HCT116 (cell line): ENCODE measurements at regions not wholly inside any gene's neighbourhood (a gene's known extent, or its start where the extent isn't known, plus 50 kb on each side); places are given as distances from the start of the nearest gene placed in this dataset.

ENCODE experiments used
- ATAC-seq: fragments of 200-7000 bp; cut with Tn5 transposase; 2 replicates; pipeline ENCODE4 v1.9.1; 2020; ENCODE audit warnings: mild to moderate bottlenecking, moderate library complexity
- BruUV-seq: library from RNA; stranded (reverse); fragments of 400-500 nt; replicated peaks from 2 replicates; lab custom pipeline; 2021; lab: Mats Ljungman, UMichigan
- CTCF ChIA-PET: fragments of 300-600 bp; sonication (Branson Sonifier 250); formaldehyde crosslinking; loops from one replicate; lab custom pipeline; 2021; ENCODE audit warnings: antibody characterized with exemption; lab: Charles Lee
- POLR2A ChIA-PET: fragments of 300-600, 350-600 bp; sonication (Branson Sonifier 250); formaldehyde crosslinking; loops from one replicate; lab custom pipeline; 2021; ENCODE audit warnings: antibody characterized with exemption; lab: Charles Lee
- RAD21 ChIA-PET, 2 experiments: fragments of 300-600 bp; sonication (Branson Sonifier 250); formaldehyde crosslinking; loops; one replicate each; lab custom pipeline; 2023; ENCODE audit warnings: low total read pairs in 2 of 2; ENCODE audit not compliant: uncharacterized antibody in 2 of 2, unreplicated experiment in 2 of 2, low non-redundant PET in 1 of 2; lab: Charles Lee
- DNase-seq: peaks from one replicate; pipeline ENCODE4 v3.0.0-alpha.2; 2010; ENCODE audit warnings: low read depth, low spot score
- H2AFZ ChIP-seq: fragments of 200-600 bp; shearing (Covaris generic), sonication (generic); 2 replicates; pipeline ENCODE4 v1.6.1; 2017; ENCODE audit warnings: low read depth, mixed run types, mixed read lengths, antibody characterized with exemption, low read length; ENCODE audit not compliant: poor library complexity, severe bottlenecking
- H3K27ac ChIP-seq: 2 replicates; pipeline ENCODE4 v1.5.1; 2012; ENCODE audit warnings: low read depth, low read length
- H3K27me3 ChIP-seq: fragments of 200-600 bp; sonication (generic); 2 replicates; pipeline ENCODE4 v1.6.1; 2016; ENCODE audit warnings: mixed run types, low read length, mixed read lengths; ENCODE audit not compliant: insufficient read depth
- H3K36me3 ChIP-seq, 2 experiments: fragments of 200-500 bp in 1 of 2; fragments of 200-600 bp in 1 of 2; sonication (Bioruptor generic) in 1 of 2; sonication (generic) in 1 of 2; 2 replicates each; pipeline versions ENCODE4 v1.5.1 to v1.6.1; 2014 to 2016; ENCODE audit warnings: low read length in 2 of 2, inconsistent platforms in 1 of 2, mixed read lengths in 1 of 2, mixed run types in 1 of 2; ENCODE audit not compliant: insufficient read depth in 2 of 2, control insufficient read depth in 1 of 2
- H3K4me1 ChIP-seq, 2 experiments: fragments of 200-600 bp in 1 of 2; sonication (generic) in 1 of 2; 2 replicates each; pipeline versions ENCODE4 v1.5.1 to v1.6.1; 2012 to 2017; ENCODE audit warnings: low read length in 2 of 2, inconsistent platforms in 1 of 2, mild to moderate bottlenecking in 1 of 2, mixed read lengths in 1 of 2, mixed run types in 1 of 2, moderate library complexity in 1 of 2; ENCODE audit not compliant: insufficient read depth in 2 of 2, control insufficient read depth in 1 of 2
- H3K4me2 ChIP-seq: fragments of 200-600 bp; sonication (generic); 2 replicates; pipeline ENCODE4 v1.6.1; 2017; ENCODE audit warnings: mixed run types, low read length, mixed read lengths
- H3K4me3 ChIP-seq, 2 experiments: fragments of 200-600 bp in 1 of 2; sonication (generic) in 1 of 2; replicated peaks in 1 of 2; 2 replicates each; pipeline ENCODE4 v1.5.1; 2011 to 2016; ENCODE audit warnings: low read length in 2 of 2, control low read depth in 1 of 2, low read depth in 1 of 2, mild to moderate bottlenecking in 1 of 2, mixed read lengths in 1 of 2, mixed run types in 1 of 2
- H3K79me2 ChIP-seq: fragments of 200-600 bp; sonication (generic); 2 replicates; pipeline ENCODE4 v1.6.1; 2017; ENCODE audit warnings: mild to moderate bottlenecking, mixed run types, low read length, moderate library complexity, mixed read lengths; ENCODE audit not compliant: insufficient read depth
- H3K9ac ChIP-seq: fragments of 200-600 bp; sonication (generic); 2 replicates; pipeline ENCODE4 v1.6.1; 2016; ENCODE audit warnings: low read length, mixed read lengths
- H3K9me2 ChIP-seq: fragments of 200-600 bp; sonication (generic), shearing (Covaris generic); 2 replicates; pipeline ENCODE4 v1.6.1; 2017; ENCODE audit warnings: mixed run types, mild to moderate bottlenecking, moderate library complexity; ENCODE audit not compliant: insufficient read depth
- H3K9me3 ChIP-seq, 2 experiments: fragments of 200-500 bp in 1 of 2; fragments of 200-600 bp in 1 of 2; sonication (Bioruptor generic) in 1 of 2; sonication (generic) in 1 of 2; 2 replicates each; pipeline ENCODE4 v1.6.1; 2014 to 2017; ENCODE audit warnings: low read length in 2 of 2, mixed read lengths in 2 of 2, inconsistent platforms in 1 of 2, low read depth in 1 of 2, mild to moderate bottlenecking in 1 of 2, mixed run types in 1 of 2, moderate library complexity in 1 of 2; ENCODE audit not compliant: control insufficient read depth in 1 of 2, insufficient read depth in 1 of 2
- H4K20me1 ChIP-seq: fragments of 200-600 bp; sonication (generic), shearing (Covaris generic); 2 replicates; pipeline ENCODE4 v1.6.1; 2017; ENCODE audit warnings: mixed run types, mild to moderate bottlenecking, moderate library complexity; ENCODE audit not compliant: insufficient read depth
- CEBPB ChIP-seq: IDR thresholded peaks from 2 replicates; pipeline ENCODE4 v1.6.1; 2012; ENCODE audit warnings: low read depth
- CTCF ChIP-seq, 3 experiments: fragments of 200-600 bp in 1 of 3; sonication (generic) in 1 of 3; IDR thresholded peaks in 2 of 3; conservative IDR thresholded peaks in 1 of 3; 2 replicates each; pipeline ENCODE4 v1.5.1; 2012 to 2017; ENCODE audit warnings: low read depth in 2 of 3, low read length in 2 of 3, antibody characterized with exemption in 1 of 3, borderline replicate concordance in 1 of 3, control low read depth in 1 of 3, mild to moderate bottlenecking in 1 of 3, mixed read lengths in 1 of 3, mixed run types in 1 of 3, moderate library complexity in 1 of 3; ENCODE audit not compliant: insufficient read depth in 1 of 3
- ELF1 ChIP-seq: IDR thresholded peaks from 2 replicates; pipeline ENCODE4 v1.6.1; 2012; ENCODE audit warnings: low read depth, borderline replicate concordance
- JUND ChIP-seq: IDR thresholded peaks from 2 replicates; pipeline ENCODE4 v1.6.1; 2012
- RAD21 ChIP-seq: IDR thresholded peaks from 2 replicates; pipeline ENCODE4 v1.6.1; 2012; ENCODE audit warnings: low read depth, mild to moderate bottlenecking
- SIN3A ChIP-seq: IDR thresholded peaks from 2 replicates; pipeline ENCODE4 v1.6.1; 2012; ENCODE audit warnings: low read depth
- SRF ChIP-seq: IDR thresholded peaks from 2 replicates; pipeline ENCODE4 v1.6.1; 2012; ENCODE audit warnings: low read depth
- YY1 ChIP-seq: IDR thresholded peaks from 2 replicates; pipeline ENCODE4 v1.6.1; 2011; ENCODE audit warnings: low read length, low read depth, moderate library complexity, mild to moderate bottlenecking; ENCODE audit not compliant: insufficient replicate concordance; ENCODE audit errors: extremely low read depth
- ZFX ChIP-seq: fragments of 450-650 bp; IDR thresholded peaks from 2 replicates; pipeline ENCODE4 v1.6.1; 2017
- intact Hi-C: fragments of 100-400 bp; cut with micrococcal nuclease; formaldehyde crosslinking; loops from 2 replicates; pipeline ENCODE4 v1.10.0; 2022

GRCh38 chr2:176969642-176970359, 242.8 kb upstream of the HNRNPA3 start:
- no peak for ATAC-seq
- no TSS peak for BruUV-seq
- TF ChIP-seq RAD21 (no peak), SRF (no peak), SIN3A (no peak), CEBPB (no peak), YY1 (no peak), JUND (no peak), ZFX (no peak), CTCF (IDR thresholded peaks at IDR 0.05 in 2 of 3, conservative IDR thresholded peaks at IDR 0.05 in 1 of 3; ENCODE audit: borderline replicate concordance in 1 of 3, insufficient read depth in 1 of 3, low read depth in 2 of 3, low read length in 2 of 3) (no peak), ELF1 (no peak)
- H3K4me1 ChIP-seq = no peaks in the 10 kb centered on the region
- no peak for DNase-seq
- ChIA-PET RAD21 (no interaction called here), CTCF (no interaction called here), POLR2A (no interaction called here)
- H3K9ac ChIP-seq = no peak overlapping the region
- no peak overlapping the region for H3K4me3 ChIP-seq
- H3K79me2 ChIP-seq = no peaks in the 10 kb centered on the region
- H4K20me1 ChIP-seq = no peaks in the 10 kb centered on the region
- no peaks in the 10 kb centered on the region for H3K9me3 ChIP-seq
- no peak overlapping the region for H3K27ac ChIP-seq
- H3K4me2 ChIP-seq = no peak overlapping the region
- intact Hi-C loops = no loop called here
- no peaks in the 10 kb centered on the region for H3K9me2 ChIP-seq
- no peaks in the 10 kb centered on the region for H3K36me3 ChIP-seq
- peaks cover 55% of the 10 kb centered on the region for H3K27me3 ChIP-seq
- no peak overlapping the region for H2AFZ ChIP-seq
